ENCODE measurements at regions not wholly inside any gene's neighbourhood (a gene's known extent, or its start where the extent isn't known, plus 50 kb on each side); places are given as distances from the start of the nearest gene placed in this dataset.

DNA sequence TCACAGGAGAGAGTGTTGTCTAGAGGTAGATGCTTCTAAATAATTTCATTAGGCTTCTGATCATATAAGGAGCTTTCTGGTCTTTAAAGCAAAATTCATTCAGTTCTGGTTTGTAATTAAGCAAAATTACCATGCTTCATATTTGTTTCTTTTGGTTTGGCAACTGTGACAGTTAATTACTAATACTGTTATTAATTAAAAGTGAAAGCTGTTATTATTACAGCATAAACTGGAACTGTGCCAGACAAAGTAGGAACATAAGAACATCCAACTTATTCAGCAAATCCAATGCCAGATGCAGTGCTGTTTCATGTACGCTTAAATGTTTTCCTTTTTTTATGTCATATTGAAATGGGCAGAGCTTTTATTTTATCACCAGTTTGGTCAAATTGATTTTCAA, 70.4 kb upstream of the DAB2 start:
- 82 to 84% methylated on average over 1 of the region's 1 CpG for WGBS, 2 donors
- no peak for DNase-seq
- no peaks in the 10 kb centered on the region for H3K36me3 ChIP-seq
- H3K4me3 ChIP-seq = no peak overlapping the region
- H3K9me3 ChIP-seq = peaks cover 0 to 4% (median 1%) of the 10 kb centered on the region in 4 donors
- H3K27me3 ChIP-seq = no peaks in the 10 kb centered on the region
- peak overlapping the region in 2 of 4 donors; percentile 27 to 28 for H3K27ac ChIP-seq
- H3K4me1 ChIP-seq = peaks cover 0 to 22% (median 0%) of the 10 kb centered on the region in 4 donors
- TF ChIP-seq POLR2AphosphoS5 (IDR thresholded peaks at IDR 0.05) (no peak), POLR2A (IDR thresholded peaks at IDR 0.05) (no peak), EP300 (IDR thresholded peaks at IDR 0.05) (no peak)
- TF ChIP-seq, protein P1, sequence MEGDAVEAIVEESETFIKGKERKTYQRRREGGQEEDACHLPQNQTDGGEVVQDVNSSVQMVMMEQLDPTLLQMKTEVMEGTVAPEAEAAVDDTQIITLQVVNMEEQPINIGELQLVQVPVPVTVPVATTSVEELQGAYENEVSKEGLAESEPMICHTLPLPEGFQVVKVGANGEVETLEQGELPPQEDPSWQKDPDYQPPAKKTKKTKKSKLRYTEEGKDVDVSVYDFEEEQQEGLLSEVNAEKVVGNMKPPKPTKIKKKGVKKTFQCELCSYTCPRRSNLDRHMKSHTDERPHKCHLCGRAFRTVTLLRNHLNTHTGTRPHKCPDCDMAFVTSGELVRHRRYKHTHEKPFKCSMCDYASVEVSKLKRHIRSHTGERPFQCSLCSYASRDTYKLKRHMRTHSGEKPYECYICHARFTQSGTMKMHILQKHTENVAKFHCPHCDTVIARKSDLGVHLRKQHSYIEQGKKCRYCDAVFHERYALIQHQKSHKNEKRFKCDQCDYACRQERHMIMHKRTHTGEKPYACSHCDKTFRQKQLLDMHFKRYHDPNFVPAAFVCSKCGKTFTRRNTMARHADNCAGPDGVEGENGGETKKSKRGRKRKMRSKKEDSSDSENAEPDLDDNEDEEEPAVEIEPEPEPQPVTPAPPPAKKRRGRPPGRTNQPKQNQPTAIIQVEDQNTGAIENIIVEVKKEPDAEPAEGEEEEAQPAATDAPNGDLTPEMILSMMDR (IDR thresholded peaks at IDR 0.05) = no peak
- intact Hi-C loops (cut with DNase I) = no loop called here

DNA sequence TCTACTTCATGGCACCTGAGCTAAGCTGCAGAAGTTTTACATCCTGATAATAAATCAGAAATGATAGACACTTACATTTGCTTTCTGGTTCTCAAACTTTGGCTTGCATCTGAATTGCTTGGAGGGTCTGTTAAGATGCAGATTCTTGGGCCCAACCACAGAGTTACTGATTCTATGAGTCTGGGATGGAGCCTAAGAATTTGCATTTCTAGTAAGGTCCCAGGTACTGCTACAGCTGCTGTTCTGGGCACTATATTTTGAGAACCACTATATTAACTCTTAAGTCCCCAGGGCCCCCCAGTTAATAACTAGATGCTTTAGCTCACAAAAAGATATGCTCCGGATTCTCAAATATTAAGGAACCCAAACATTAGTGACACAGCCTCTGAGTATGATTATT, 69.8 kb upstream of the DAB2 start:
- no peak for TF ChIP-seq POLR2AphosphoS5 (IDR thresholded peaks at IDR 0.05)
- no peak for TF ChIP-seq EP300 (IDR thresholded peaks at IDR 0.05)
- TF ChIP-seq, protein P1 (IDR thresholded peaks at IDR 0.05) = no peak
- TF ChIP-seq POLR2A (IDR thresholded peaks at IDR 0.05) = no peak
- Histone ChIP-seq H3K4me3 (no peak overlapping the region), H3K27me3 (no peaks in the 10 kb centered on the region), H3K27ac (peak overlapping the region in 2 of 4 donors; percentile 21 to 27), H3K9me3 (peaks cover 0 to 4% (median 1%) of the 10 kb centered on the region in 4 donors), H3K4me1 (peaks cover 0 to 22% (median 0%) of the 10 kb centered on the region in 4 donors), H3K36me3 (no peaks in the 10 kb centered on the region)
- intact Hi-C loops (cut with DNase I) = no loop called here
- no peak for DNase-seq
- WGBS, 2 donors = 88 to 93% methylated on average over 1 of the region's 1 CpG

DNA sequence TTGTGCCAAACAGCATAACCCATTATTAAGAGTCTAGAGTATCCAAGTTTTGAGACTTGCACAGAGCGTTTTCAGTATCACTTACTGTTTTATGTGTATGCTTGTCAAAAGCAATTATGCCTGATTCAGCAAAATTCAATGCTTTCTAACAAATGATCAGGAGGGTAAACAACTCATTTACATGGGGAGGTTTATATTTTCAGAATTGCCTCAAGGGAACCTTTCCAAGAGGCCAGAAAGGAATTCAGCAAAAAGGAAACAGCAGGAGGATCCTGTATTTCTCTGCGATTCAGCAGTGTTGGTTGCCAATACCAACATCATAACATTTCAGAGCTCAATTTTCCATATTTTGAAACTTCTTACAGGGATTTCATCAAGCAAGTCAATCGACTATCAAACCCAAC, 69.3 kb upstream of the DAB2 start:
- WGBS, 2 donors = 65 to 74% methylated on average over 3 of the region's 3 CpGs
- peak overlapping the region in 2 of 4 donors; percentile 21 to 27 for H3K27ac ChIP-seq

DNA sequence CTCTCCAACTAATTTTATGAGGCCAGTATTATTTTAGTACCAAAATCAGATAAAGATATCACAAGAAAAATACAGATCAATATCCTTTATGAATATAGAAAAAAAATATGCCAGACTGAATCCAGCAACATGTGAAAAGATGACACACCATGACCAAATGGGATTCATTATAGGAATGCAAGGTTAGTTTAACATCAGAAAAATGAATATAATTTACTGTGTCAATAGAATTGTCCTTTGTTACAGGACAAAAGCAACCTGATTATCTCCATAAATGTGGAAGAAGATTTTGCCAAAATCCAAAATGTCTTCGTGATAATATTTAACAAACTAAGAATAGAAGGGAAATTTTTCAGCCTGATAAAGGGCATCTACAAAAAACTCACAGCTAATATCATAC, 66.4 kb upstream of the DAB2 start:
- TF ChIP-seq POLR2A (IDR thresholded peaks at IDR 0.05) = no peak
- TF ChIP-seq EP300 (IDR thresholded peaks at IDR 0.05) = no peak
- TF ChIP-seq, protein P1 (IDR thresholded peaks at IDR 0.05) = no peak
- no peak for TF ChIP-seq POLR2AphosphoS5 (IDR thresholded peaks at IDR 0.05)
- intact Hi-C loops (cut with DNase I) = no loop called here
- WGBS, 2 donors = 85 to 97% methylated on average over 1 of the region's 1 CpG
- no peaks in the 10 kb centered on the region for H3K27me3 ChIP-seq
- peaks cover 0 to 4% (median 1%) of the 10 kb centered on the region in 4 donors for H3K9me3 ChIP-seq
- no peak overlapping the region for H3K27ac ChIP-seq
- H3K4me3 ChIP-seq = no peak overlapping the region
- no peak for DNase-seq
- H3K4me1 ChIP-seq = peaks cover 0 to 22% (median 0%) of the 10 kb centered on the region in 4 donors
- no peaks in the 10 kb centered on the region for H3K36me3 ChIP-seq

More for the DNA sequence above, 69.3 kb upstream of the DAB2 start:
- TF ChIP-seq, protein P1 (IDR thresholded peaks at IDR 0.05) = no peak
- no peak for TF ChIP-seq POLR2A (IDR thresholded peaks at IDR 0.05)
- TF ChIP-seq EP300 (IDR thresholded peaks at IDR 0.05) = no peak
- TF ChIP-seq POLR2AphosphoS5 (IDR thresholded peaks at IDR 0.05) = no peak
- intact Hi-C loops (cut with DNase I) = no loop called here
- peaks cover 0 to 4% (median 1%) of the 10 kb centered on the region in 4 donors for H3K9me3 ChIP-seq
- DNase-seq = no peak
- peaks cover 0 to 22% (median 0%) of the 10 kb centered on the region in 4 donors for H3K4me1 ChIP-seq
- no peaks in the 10 kb centered on the region for H3K36me3 ChIP-seq
- no peak overlapping the region for H3K4me3 ChIP-seq
- H3K27me3 ChIP-seq = no peaks in the 10 kb centered on the region

DNA sequence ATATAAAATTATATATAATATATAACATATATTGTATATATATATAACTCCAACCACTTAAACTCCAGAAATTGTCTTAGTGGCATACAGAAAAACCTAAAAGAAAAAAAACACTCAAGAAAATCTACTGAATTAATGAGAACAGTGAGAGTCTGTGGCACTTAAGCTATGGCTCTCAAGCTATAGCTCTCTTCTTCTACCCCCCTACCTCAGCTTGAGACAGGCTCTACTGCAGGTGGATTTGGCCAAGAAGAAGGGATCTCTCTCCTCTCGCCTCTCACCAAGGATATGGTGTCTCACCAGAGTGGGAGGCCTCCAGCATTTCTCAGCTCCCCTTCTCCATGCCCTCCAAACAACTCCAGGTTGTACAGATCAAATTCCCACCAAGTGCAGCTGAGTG, 64.5 kb upstream of the DAB2 start:
- intact Hi-C loops (cut with DNase I) = no loop called here
- H3K27me3 ChIP-seq = no peaks in the 10 kb centered on the region
- no peak for DNase-seq
- peaks cover 0 to 4% (median 1%) of the 10 kb centered on the region in 4 donors for H3K9me3 ChIP-seq
- no peak for TF ChIP-seq POLR2A (IDR thresholded peaks at IDR 0.05)
- TF ChIP-seq EP300 (IDR thresholded peaks at IDR 0.05) = no peak
- TF ChIP-seq, protein P1 (IDR thresholded peaks at IDR 0.05) = no peak
- TF ChIP-seq POLR2AphosphoS5 (IDR thresholded peaks at IDR 0.05) = no peak
- H3K4me3 ChIP-seq = no peak overlapping the region
- H3K4me1 ChIP-seq = peaks cover 0 to 15% (median 6%) of the 10 kb centered on the region in 4 donors
- 94 to 100% methylated on average over 1 of the region's 1 CpG for WGBS, 2 donors
- H3K27ac ChIP-seq = no peak overlapping the region
- H3K36me3 ChIP-seq = no peaks in the 10 kb centered on the region
